NCI-H82 treated with DMSO at 0.1 percent for 48 hours (cell line): ENCODE measurements at regions not wholly inside any gene's neighbourhood (a gene's known extent, or its start where the extent isn't known, plus 50 kb on each side); places are given as distances from the start of the nearest gene placed in this dataset.
"Not testable (repeated sequence)": the region's sequence is repeated elsewhere in the genome, so short reads cannot be mapped to it uniquely, and the experiment has no call there.

Experiments used
- DNase-seq: peaks from one replicate; lab custom pipeline; 2025; ENCODE audit not compliant: unreplicated experiment; lab: John Stamatoyannopoulos, UW

GRCh38 chr2:49861821-49862220, 707.5 kb upstream of the FSHR start:
- no peak for DNase-seq

DNA sequence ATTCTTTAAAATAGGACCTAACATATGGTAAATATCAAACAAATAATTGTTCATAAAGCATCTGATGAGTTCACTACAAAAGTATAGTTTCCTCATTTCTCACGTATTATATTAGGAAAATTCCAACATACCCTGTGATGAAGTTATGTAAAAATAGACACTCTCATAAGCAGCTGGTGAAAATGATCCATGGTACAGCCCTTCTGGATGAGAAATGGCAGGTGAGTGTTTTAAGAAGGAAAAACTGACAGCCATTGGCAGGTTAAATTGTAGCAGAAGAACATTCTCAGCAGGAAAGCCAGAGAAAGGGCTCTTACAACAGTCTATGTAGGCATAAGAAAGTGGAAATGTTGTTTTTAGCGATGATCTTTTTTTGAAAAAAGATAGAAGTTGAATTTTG, 706.5 kb upstream of the FSHR start:
- DNase-seq, result no peak

- no peak for DNase-seq
Measured at GRCh38 chr2:49860170-49860569, 705.9 kb upstream of the FSHR start.

DNA sequence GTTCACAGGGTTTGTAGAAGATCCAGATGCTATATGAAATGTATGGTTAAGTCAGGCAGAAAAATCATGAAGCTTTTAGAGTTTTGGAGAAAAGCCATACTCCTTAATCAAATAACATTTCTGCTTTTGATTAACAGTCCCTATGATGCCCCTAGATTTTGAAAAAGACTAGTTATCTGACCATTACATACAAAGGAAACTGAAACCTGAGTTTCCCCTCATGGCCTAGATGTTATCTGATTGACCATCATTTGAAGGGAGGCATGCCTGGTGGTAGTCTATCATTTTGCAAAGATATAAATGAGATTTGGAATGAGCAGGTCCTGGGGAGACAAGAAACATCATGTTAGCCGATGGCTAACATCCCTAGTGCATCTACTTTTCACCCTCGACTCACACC, 704.3 kb upstream of the FSHR start:
- DNase-seq, result no peak

DNA sequence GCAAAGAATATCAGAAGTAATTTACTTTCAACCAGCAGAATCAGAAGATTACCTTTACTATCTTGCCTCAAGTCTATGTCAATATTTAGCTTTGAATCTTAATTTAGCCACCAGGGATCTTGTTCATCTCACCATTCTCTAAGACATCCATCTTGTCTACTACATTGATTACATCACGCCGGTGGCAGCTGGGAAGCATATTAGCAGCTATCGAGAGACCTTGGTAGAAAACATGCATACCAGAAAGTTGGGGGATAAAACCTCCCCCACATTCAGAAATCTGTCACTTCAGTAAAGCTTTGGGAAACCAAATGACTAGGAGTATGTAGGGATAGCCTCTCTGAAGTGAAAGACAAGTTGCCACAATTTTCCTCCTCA, 703.8 kb upstream of the FSHR start:
- DNase-seq, result no peak

DNA sequence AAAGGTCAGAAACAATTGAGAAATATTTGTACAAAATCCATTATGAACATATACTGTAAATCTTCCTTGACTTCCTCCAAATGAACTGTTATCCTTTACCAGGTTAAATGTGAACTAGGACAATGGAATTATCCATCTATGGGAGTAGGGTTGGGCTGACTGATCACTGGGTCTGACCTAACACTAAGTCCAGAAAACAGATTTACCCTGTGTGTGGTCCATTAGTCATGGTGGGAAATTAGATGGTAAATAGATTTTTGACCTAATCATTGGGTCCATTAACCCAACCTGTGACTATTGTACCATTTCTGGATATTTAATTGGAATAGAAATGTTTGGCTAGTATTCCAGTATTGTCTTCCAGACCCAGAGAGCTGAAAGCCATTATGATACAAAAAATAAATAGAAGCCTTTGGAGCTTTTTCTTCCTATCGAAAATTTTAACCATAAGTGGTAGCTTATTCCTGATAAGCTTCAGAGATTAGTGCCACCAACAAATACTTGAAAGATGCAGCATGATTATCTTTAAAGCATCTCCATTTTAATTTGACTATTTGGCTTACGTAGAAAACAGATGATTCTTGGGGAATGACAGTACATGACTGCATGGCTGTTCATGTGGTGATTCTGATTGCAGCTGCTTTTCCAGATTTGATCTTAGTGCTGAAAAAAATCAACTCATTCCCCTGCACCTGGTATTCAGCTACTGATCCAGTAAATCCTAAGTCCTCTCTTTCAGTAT, 703.2 kb upstream of the FSHR start:
- no peak for DNase-seq

DNA sequence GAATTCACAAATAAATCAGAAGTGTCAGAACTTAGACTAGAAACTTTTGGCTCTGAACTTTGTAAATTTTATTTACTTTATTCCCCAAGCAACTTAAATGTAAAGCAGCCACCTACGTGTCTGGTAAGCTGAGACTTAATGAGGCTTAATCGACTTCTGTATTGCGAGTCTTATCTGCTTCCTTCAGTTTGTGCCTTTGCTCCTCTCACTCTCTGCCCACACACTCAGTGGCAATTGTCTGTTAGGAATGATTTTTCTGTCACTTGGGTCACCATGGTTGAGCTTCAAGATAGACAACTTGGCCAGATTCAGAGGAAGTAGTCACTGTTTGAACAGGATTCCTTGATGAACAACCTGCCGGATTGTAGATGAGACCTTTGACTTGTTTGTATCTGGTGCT, 691.4 kb upstream of the FSHR start:
- peak; percentile 31 for DNase-seq

- no peak for DNase-seq
Measured at GRCh38 chr2:49845021-49845420, 690.7 kb upstream of the FSHR start.

GRCh38 chr2:49844113-49844512, 689.8 kb upstream of the FSHR start:
- DNase-seq, result not testable (repeated sequence)

DNA sequence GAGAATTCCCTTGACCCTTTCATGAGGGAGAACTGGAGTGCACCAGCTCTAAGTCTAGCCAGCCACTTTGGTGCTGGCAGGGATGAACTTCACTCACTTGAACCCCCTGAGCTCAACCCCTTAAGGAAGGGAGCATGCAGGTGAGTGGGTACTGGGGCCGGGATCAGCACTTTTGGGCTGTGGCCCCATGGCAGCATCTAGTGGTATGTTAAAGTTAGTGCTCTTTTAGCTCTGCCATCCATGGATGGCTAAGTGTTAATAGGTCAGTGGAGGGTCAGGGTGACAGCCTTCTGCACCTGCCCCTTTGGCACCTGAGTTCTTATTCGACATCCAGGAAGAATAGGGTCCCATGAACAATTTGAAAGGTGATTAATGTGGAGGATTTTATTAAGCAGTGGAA, 689.0 kb upstream of the FSHR start:
- DNase-seq, result no peak

GRCh38 chr2:49840428-49840975, 686.2 kb upstream of the FSHR start:
- DNase-seq, result no peak

DNA sequence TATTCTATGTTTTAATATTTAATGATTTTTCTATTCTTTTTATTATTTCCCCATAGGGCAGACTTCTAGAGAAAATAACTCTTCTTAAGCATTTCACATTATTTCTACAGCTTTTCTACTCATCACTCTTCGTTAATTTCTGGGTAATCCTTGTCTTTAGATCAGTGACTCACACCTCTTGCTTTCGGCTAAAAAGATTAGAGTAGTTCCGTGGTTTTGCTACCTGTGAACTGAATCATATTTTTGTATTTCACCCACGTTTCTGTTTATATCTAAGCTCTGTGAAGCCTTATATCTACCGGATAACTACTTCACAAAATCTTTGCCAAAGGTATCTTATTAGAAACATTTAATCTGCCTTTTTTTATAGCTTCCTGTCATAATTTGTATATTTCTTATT, 685.5 kb upstream of the FSHR start:
- no peak for DNase-seq

DNA sequence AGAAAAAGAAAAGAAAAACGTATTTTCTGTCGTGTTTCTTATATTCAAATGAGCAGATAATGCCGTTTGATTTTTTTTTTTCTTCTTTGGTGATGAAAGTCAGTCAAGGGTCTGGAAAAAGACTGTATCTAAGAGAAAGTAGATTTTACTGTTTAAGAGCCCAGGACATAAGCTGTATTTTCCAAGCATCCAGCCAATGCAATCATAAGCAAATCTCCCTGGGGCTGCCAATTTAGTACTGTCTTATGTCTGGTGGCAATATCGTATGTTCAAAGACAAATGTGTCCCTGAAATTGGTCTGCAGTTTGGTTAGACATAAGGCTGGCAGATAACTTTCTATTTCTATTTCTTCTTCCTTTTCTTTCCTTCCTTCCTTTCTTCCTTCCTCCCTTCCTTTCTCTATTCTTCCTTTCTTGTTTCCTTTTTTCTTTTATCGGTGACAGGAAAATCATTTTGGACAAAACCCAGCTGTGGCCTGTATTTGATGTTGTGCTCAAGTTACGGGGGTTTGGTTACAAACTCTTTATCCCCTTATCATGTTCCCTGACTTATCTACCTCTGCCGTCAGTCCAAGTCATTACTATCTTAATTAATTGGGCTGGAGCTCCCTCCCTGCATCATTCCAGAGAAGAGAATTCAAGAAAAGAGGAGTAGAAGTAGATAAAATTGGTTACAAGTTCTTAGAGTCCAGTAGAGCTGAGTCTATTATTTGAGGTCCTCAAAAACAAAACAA, 683.4 kb upstream of the FSHR start:
- DNase-seq, result peak; percentile 78

- no peak for DNase-seq
Measured at GRCh38 chr2:49836017-49836416, 681.7 kb upstream of the FSHR start.

- DNase-seq, result no peak
Measured at GRCh38 chr2:49834433-49834832, 680.1 kb upstream of the FSHR start.

DNA sequence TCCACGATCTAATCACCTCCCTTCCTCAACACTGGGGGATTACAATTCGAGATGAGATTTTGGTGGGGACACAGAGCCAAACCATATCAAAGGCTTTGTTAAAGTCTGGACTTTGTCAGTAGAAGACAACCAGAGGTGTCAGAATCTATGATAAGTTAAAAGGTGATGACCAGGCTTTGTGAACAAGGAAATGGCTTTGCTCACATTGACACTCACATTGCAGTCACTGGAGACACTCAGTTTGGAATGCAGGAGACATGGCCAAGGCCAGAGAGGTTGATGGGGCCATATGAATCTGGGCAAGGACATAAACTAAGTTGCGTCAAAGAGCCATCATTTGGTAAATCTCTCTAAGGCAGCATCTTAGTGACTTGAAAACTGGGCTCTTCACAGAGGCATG, 678.2 kb upstream of the FSHR start:
- DNase-seq, result no peak

GRCh38 chr2:49831698-49832367, 677.5 kb upstream of the FSHR start:
- no peak for DNase-seq

DNA sequence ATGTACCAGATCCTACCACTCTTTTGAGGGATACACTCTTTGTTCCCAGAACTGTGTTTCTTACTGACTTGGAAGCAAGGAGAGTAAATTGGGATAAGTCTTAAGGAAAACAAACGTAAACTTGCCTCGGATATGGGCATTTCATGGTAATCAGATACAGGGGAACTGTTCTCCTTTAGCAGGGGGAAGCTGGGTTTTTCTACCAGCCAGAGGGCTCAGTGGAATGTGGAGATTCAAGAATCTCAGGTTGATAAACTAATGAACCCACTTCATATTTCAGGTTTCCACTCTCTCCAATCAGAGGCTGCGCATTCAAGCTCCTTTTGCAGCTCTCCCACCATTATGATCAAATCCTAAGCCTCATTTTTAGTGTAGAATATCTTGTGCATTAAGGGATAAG, 676.5 kb upstream of the FSHR start:
- DNase-seq, result no peak

DNA sequence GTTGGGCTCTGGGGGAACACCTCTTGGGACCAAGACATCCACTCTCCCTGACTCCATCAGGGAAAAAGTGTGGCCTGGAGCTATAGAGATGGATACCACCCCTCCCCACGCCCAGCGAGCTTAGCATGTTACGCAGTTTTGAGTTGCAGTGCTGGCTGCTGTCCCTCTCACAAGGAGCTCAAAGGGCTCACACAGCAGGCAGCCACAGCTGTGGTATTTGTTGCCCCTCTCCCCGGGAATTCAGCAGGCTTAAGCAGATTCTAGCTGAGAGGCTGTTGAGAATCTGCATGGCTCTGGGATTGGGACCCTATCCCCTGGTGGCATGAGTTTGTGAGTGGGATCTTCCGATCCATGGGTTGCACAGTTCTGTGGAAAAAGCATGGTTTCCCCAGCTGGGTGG, 673.1 kb upstream of the FSHR start:
- no peak for DNase-seq

GRCh38 chr2:49813208-49813607, 658.9 kb upstream of the FSHR start:
- DNase-seq, result no peak

GRCh38 chr2:49812730-49813129, 658.4 kb upstream of the FSHR start:
- DNase-seq, result no peak

DNA sequence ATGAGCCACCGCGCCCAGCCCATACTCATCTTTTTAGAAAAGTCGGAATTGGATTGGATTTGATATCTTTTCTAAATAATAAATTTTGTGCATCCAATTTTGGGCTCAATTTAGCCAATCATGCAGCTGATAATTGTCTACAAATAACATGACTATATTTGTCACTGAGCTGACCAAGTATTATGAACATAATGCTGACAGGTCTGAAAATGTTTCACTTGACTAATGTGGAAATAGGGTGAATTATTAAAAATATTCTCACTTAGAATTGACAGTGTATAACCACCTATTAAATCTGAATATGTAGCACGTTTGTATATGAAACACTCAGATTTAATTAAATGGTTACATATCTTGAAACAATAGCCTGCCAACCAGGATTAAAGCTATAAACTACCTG, 657.2 kb upstream of the FSHR start:
- DNase-seq, result no peak
